K562 (cell line): ENCODE measurements at regions not wholly inside any gene's neighbourhood (a gene's known extent, or its start where the extent isn't known, plus 50 kb on each side); places are given as distances from the start of the nearest gene placed in this dataset.

ENCODE experiments used
- KDM5B ChIP-seq: fragments of 200-600 bp; sonication (generic); IDR thresholded peaks from 2 replicates; pipeline ENCODE4 v1.6.1; 2012; ENCODE audit warnings: low read depth, mild to moderate bottlenecking, moderate library complexity, low read length, control low read depth, inconsistent platforms; ENCODE audit not compliant: insufficient replicate concordance
- RFX5 ChIP-seq: IDR thresholded peaks from 2 replicates; pipeline ENCODE4 v1.6.1; 2011; ENCODE audit warnings: low read depth, mild to moderate bottlenecking, improper control_type of control experiment, low read length
- ZNF217 ChIP-seq: sonication (generic); formaldehyde crosslinking; IDR thresholded peaks from 2 replicates; pipeline ENCODE4 v1.8.0; 2022; ENCODE audit warnings: mild to moderate bottlenecking, missing genetic modification reagents
- ZNF561 ChIP-seq: fragments of 450-650 bp; formaldehyde crosslinking; conservative IDR thresholded peaks from 2 replicates; pipeline ENCODE4 v1.4.0; 2020; ENCODE audit warnings: mild to moderate bottlenecking, moderate library complexity
- ZNF584 ChIP-seq: fragments of 200-800 bp; sonication (Bioruptor generic); IDR thresholded peaks from 2 replicates; pipeline ENCODE4 v1.6.1; 2016; ENCODE audit warnings: low read depth, mild to moderate bottlenecking, missing genetic modification characterization, missing compliant biosample characterization
- ZNF77 ChIP-seq: fragments of 250-450 bp; sonication (Bioruptor Pico); IDR thresholded peaks from 2 replicates; pipeline ENCODE4 v1.5.0; 2020
- TF ChIP-seq, protein P1 (sequence below): sonication (generic); IDR thresholded peaks from 2 replicates; pipeline ENCODE4 v1.6.1; 2016
- TF ChIP-seq, protein P2 (sequence below): fragments of 450-650 bp; formaldehyde crosslinking; IDR thresholded peaks from 2 replicates; pipeline ENCODE4 v1.4.0; 2020; ENCODE audit warnings: mild to moderate bottlenecking, moderate library complexity
- TF ChIP-seq, protein P3 (sequence below), 3 experiments: IDR thresholded peaks in 2 of 3; conservative IDR thresholded peaks in 1 of 3; 2 replicates each; pipeline ENCODE4 v1.5.1; 2011 to 2012; ENCODE audit warnings: low read length in 3 of 3, mild to moderate bottlenecking in 3 of 3, control low read depth in 2 of 3, improper control_type of control experiment in 1 of 3, inconsistent platforms in 1 of 3, low read depth in 1 of 3, mixed read lengths in 1 of 3, moderate library complexity in 1 of 3; ENCODE audit not compliant: insufficient read depth in 2 of 3
- TF ChIP-seq, protein P4 (sequence below): fragments of 450-650 bp; IDR thresholded peaks from 2 replicates; pipeline ENCODE4 v1.6.1; 2017; ENCODE audit warnings: mild to moderate bottlenecking, moderate library complexity

DNA sequence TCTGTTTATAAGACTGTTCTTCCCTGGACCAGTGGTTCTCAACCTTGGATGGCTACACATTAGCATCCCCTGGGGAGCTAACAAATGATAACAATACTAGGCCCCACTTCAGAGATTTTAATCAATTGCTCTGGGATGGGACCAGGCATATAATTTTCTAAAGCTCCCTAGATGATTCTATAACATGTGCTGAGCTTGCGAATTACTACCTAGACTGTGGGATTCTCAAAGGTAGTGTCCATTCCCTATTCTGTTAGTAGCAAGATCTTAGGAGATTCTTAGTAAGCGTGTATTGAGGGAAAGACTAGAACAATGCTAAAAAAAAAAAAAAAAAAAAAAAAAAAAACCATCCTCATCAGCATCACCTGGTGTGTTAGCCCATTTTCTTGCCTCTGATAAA, 412.0 kb upstream of the CDH5 start (continued):
- TF ChIP-seq, protein P1, sequence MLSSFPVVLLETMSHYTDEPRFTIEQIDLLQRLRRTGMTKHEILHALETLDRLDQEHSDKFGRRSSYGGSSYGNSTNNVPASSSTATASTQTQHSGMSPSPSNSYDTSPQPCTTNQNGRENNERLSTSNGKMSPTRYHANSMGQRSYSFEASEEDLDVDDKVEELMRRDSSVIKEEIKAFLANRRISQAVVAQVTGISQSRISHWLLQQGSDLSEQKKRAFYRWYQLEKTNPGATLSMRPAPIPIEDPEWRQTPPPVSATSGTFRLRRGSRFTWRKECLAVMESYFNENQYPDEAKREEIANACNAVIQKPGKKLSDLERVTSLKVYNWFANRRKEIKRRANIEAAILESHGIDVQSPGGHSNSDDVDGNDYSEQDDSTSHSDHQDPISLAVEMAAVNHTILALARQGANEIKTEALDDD, result no peak
- TF ChIP-seq KDM5B, result no peak
- TF ChIP-seq, protein P2, sequence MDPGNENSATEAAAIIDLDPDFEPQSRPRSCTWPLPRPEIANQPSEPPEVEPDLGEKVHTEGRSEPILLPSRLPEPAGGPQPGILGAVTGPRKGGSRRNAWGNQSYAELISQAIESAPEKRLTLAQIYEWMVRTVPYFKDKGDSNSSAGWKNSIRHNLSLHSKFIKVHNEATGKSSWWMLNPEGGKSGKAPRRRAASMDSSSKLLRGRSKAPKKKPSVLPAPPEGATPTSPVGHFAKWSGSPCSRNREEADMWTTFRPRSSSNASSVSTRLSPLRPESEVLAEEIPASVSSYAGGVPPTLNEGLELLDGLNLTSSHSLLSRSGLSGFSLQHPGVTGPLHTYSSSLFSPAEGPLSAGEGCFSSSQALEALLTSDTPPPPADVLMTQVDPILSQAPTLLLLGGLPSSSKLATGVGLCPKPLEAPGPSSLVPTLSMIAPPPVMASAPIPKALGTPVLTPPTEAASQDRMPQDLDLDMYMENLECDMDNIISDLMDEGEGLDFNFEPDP (CRISPR knock-in tag), result no peak
- TF ChIP-seq RFX5, result no peak
- TF ChIP-seq, protein P3, sequence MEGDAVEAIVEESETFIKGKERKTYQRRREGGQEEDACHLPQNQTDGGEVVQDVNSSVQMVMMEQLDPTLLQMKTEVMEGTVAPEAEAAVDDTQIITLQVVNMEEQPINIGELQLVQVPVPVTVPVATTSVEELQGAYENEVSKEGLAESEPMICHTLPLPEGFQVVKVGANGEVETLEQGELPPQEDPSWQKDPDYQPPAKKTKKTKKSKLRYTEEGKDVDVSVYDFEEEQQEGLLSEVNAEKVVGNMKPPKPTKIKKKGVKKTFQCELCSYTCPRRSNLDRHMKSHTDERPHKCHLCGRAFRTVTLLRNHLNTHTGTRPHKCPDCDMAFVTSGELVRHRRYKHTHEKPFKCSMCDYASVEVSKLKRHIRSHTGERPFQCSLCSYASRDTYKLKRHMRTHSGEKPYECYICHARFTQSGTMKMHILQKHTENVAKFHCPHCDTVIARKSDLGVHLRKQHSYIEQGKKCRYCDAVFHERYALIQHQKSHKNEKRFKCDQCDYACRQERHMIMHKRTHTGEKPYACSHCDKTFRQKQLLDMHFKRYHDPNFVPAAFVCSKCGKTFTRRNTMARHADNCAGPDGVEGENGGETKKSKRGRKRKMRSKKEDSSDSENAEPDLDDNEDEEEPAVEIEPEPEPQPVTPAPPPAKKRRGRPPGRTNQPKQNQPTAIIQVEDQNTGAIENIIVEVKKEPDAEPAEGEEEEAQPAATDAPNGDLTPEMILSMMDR (IDR thresholded peaks at IDR 0.05 in 2 of 3, conservative IDR thresholded peaks at IDR 0.05 in 1 of 3; ENCODE audit: insufficient read depth in 2 of 3, low read depth in 1 of 3, low read length in 3 of 3), result no peak
- TF ChIP-seq, protein P4, sequence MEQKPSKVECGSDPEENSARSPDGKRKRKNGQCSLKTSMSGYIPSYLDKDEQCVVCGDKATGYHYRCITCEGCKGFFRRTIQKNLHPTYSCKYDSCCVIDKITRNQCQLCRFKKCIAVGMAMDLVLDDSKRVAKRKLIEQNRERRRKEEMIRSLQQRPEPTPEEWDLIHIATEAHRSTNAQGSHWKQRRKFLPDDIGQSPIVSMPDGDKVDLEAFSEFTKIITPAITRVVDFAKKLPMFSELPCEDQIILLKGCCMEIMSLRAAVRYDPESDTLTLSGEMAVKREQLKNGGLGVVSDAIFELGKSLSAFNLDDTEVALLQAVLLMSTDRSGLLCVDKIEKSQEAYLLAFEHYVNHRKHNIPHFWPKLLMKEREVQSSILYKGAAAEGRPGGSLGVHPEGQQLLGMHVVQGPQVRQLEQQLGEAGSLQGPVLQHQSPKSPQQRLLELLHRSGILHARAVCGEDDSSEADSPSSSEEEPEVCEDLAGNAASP, result no peak
- no peak for TF ChIP-seq ZNF217 (CRISPR knock-in tag)
- no peak for TF ChIP-seq ZNF77 (CRISPR knock-in tag)
- TF ChIP-seq ZNF561 (CRISPR knock-in tag), result no peak
- no peak for TF ChIP-seq ZNF584
- TF ChIP-seq, all 486 proteins: peak for 0
